AG08395 (cell line): ENCODE measurements at regions not wholly inside any gene's neighbourhood (a gene's known extent, or its start where the extent isn't known, plus 50 kb on each side); places are given as distances from the start of the nearest gene placed in this dataset.

ENCODE experiments used
- DNase-seq: peaks from one replicate; pipeline ENCODE4 v3.0.0; 2012; ENCODE audit warnings: mixed read lengths, low spot score

GRCh38 chr12:60144395-60144794 is 548.6 kb downstream of the SLC16A7 start:
- DNase-seq, result no peak

DNA sequence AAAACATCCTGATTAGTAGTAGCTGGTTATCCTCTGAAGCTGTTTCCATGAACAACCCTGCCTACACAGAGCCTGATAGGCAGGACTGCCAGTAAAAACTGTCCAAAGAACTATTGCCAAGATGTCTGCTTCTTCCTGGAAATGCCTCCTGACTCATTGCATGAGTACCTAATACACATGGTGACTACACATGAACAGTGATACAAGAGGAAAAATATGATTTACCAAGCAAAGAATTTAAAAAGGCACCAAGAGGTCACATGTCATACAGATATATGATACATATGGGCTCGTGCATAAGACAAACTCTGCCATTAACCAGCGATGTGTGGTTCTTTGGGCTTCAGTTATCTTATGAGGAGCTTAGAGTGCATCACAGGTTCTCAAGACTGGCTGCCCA is 552.3 kb downstream of the SLC16A7 start:
- peak; percentile 61 for DNase-seq

DNA sequence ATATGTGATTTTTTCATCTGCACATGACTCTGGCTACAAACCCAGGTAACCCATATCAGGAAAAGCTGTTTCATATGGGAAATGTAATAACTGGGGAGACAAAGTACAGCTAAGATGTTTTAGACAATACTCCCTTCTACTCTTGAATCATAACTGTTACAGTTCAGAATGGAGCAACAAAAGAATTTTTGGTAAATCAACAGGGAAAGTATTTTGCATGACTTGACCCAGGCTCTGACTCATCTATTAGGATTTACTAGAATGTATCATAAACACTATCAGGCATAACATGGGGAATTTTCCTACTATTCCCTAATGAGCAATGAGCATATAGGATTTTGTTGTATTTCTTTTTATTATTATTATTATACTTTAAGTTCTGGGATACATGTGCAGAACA is 553.0 kb downstream of the SLC16A7 start:
- peak; percentile 55 for DNase-seq

DNA sequence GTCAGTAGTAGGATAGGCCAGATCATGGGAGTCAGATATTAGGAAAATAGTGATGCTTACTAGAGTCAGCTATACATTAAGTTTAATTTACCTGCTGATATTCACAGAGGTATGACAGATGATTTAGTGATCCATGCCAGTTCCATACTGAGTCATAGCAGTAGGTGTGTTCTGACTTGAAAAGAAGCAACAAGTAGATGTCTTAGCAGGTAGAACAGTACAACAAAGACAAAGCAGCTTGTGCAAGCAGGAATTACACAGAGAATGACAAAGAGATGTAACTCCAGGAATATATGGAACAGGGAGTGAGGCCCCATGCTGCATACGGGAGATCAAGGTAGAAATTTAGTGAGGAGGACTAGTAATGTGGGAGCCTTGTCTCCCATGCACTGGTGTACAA is 556.9 kb downstream of the SLC16A7 start:
- DNase-seq, result no peak

DNA sequence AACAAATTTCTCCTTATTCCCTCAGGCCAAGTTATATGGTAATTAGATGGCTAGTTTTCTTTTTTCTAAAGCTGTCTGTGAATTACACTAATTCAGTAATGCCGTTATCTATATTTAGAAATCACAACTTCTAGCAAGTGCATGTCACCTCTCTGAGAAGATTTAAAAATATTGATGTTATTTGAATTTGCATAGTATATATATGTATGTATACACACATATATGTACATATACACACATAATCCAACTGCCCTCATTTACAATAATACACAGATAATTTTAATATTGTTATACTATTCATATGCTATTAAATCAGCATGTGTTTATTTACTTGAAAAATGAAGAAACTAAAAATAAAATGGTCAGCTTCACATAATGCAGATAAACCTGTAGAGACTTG is 563.9 kb downstream of the SLC16A7 start:
- DNase-seq, result no peak

- DNase-seq, result no peak
These were observed 567.3 kb downstream of the SLC16A7 start for GRCh38 chr12:60162988-60163720.

DNA sequence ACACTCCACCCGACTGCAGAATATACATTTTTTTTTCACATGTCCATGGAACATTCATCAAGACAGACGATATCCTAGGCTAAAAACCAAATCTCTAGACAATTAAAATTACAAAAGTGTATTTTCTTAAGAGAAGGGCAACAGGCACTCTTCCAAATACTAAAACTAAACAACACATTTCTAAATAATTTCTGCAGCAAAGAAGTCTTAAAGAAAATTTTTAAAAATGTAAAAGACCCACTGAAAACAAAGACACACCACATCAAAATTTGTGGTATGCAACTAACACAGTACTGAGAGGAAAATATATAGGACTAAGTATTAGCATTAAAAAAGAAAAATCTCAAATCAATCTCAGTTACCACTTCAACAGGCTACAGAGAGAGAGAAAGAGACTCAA is 570.0 kb downstream of the SLC16A7 start:
- DNase-seq, result no peak

- no peak for DNase-seq
These were observed 572.6 kb downstream of the SLC16A7 start for GRCh38 chr12:60168441-60168840.

DNA sequence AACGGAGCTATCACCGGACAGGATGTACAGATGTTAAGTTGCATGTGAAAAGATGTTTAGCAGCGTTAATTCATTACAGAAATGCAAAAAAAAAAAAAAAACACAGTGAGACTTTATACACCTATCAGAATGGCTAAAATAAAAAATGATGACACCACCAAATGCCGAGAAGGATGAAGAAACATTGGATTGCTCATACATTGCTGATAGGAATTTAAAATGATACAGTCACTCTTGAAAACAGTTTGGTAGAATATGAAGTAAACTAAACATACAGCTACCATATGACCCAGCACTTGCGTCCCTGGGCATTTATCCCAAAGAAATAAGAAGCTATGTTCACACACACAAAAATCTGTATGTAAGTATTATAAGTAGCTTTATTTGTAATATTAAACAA is 574.1 kb downstream of the SLC16A7 start:
- DNase-seq, result no peak

DNA sequence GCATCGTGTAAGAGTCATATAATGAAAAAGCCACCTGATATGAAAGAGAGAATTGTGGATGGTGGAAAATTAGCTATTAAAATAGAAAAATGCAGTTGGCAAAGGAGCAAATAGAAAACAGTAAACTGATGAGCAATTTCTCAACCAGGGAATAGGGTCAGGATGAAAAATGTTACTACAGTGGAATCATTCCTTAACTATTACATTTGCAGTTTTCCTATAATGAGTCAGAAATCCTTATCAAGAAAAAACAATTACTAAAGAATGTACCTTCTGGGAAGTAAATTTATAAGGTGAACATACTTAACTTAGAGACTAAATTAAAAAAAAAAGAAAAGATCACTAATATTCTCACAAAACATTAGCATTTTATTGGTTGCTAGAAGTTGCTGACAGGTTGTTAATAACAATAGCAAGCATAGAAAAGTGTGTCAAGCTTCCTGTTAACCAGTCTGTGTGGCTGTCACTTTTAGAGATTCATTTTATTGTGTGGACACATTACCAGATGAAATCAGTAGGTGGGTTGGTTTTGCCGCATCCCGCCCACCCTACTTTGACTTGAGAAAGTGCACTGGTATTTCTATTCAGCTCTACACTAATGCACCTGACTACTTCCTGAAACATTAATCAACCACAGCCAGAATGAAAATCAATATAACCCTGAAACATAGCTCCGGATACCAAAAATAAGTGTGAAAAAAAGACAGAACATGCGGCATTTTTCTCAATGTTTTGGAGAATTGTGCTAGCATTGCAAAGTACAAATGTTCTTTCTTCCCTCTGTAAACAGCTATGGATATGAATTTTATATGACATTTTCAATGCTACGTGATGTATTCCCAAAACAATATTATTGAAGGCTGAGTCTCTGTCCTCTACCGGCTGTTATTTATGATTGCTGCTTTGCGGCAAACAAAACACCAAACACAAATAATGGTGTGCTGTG is 576.7 kb downstream of the SLC16A7 start:
- peak; percentile 23 for DNase-seq

DNA sequence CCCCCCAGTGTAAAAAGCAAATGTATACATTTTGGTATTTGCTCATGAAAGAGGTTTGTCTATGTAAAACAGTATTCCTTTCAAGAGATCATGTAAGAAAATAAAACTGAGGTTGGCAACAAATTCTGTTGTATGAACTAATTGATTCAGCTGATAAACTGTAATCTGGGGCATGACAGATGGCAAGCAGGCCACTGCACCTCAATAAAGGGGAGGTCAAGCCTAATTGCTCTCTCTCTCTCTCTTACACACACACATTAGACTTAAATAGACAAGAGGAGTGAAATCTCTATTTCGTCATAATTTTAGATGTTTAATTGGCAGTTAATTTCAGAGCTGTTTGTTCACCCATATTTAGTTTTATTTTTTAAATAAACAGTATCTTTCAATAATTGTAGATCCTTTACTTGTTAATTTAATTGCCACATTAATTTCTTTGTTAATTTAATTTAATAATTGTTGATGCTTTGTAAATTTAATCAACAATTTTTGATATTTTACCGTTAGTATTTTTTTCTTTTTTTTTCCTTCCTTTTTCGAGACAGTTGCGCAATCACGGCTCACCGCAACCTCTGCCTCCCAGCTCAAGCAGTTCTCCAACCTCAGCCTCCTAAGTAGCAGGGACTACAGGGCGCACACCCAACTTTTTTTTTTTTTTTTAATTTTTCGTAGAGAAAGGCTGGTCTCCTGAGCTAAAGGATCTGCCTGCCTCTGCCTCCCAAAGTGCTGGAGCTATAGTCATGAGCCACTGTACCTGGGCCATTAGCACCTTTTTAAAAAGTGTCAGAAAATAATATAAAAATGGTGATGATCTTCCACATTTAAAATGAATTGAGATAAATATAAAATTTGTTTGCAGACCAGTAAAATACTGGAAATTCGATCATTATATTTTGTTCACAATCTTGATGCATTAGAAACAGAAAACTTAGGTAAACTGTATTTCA is 577.7 kb downstream of the SLC16A7 start:
- DNase-seq, result no peak

- DNase-seq, result no peak
These were observed 578.6 kb downstream of the SLC16A7 start for GRCh38 chr12:60174476-60174875.

DNA sequence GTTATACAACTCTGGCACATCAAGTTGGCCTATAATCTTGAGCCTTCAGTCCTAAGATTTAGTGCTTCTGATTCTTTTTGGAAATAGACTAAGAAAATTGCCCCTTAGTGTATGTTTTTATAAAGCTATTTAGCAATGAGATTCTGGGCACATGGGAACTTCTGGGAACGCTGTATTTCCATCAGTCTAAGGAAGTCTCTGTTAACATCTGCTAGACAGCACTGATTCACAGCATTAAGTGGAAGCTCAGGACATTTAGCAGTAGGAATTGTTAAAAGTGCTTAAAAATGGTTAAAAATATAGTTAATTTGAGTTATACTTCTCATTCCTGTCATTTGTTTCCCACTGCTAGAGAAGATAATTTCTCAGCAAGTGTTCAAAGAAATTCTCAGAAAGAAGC is 579.1 kb downstream of the SLC16A7 start:
- DNase-seq, result no peak

- no peak for DNase-seq
These were observed 581.1 kb downstream of the SLC16A7 start for GRCh38 chr12:60176891-60177290.

DNA sequence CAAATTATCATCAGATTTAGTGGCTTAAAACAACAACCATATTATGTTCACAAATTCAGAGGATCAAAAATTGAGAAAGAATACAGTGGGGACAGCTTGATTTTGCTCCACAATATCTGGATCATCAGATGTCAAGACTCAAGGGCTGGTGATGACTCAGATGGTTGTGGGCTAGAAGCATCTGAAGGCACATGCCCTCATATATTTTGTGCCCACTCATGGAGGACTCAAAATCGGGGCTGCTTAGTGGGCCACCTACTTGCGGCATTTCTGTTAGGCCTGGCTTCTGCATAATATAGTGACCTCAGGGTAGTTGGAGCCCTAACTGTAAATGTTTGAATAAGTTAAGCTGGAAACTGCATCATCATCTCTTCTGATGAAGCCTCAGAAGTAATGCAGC is 584.5 kb downstream of the SLC16A7 start:
- no peak for DNase-seq

- DNase-seq, result no peak
These were observed 586.5 kb downstream of the SLC16A7 start for GRCh38 chr12:60182354-60182753.

- DNase-seq, result no peak
These were observed 588.3 kb downstream of the SLC16A7 start for GRCh38 chr12:60184096-60184495.

- DNase-seq, result no peak
These were observed 589.2 kb downstream of the SLC16A7 start for GRCh38 chr12:60185060-60185459.

DNA sequence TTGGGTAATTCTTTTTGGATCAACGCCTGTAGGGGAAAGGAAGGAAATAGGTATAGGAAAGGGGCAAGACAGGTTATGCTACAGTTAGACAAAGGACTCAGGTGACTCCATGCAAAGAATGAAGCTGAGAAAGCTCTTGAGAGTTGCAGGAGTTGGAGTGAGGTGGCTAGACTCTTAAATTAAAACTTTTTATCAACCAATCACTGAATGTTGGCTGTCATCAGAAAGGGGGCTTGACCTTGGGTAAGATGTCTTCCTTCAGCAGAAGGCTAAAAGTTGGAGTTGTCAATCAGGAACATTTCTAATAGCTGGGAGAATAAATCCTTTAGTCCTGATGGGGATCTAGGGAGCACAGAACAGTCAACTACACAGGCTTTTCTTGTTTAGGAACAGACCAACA is 595.4 kb downstream of the SLC16A7 start:
- no peak for DNase-seq

DNA sequence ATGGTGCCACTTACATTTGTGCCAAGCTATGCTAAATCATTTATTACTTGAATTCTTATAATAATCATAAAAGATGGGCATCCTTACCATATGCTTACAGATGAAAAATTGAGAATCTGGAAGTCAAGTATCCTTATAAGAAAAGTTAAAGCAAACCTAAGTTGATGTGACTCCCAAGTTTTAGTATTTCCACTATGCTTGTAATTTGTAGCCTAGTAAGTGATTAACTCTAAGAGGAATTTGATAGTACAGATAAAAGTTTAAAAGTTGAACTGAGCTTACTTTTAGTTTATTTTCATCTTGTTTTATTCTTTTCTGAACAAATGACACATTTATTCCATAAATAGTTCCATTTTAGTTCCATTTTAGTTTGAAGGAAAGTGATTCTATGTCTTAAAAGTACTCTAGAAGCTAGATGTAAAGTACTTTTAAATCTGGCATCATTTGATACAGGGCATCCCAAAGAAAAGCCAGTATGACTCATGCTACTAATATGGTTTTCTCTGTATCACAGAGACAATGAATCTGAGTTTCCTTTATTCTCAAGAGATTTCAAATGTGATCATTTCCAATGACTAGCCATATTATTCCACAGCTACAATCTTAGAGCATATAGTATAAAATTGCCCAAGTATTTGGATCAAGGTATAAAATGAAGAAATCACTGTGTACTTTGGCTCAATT is 596.0 kb downstream of the SLC16A7 start:
- DNase-seq, result peak; percentile 40

- DNase-seq, result no peak
These were observed 598.8 kb downstream of the SLC16A7 start for GRCh38 chr12:60194678-60195077.

GRCh38 chr12:60195483-60195882 is 599.7 kb downstream of the SLC16A7 start:
- no peak for DNase-seq
